ENCODE measurements at regions not wholly inside any gene's neighbourhood (a gene's known extent, or its start where the extent isn't known, plus 50 kb on each side); places are given as distances from the start of the nearest gene placed in this dataset.

GRCh38 chr16:51747329-51747728 is 596.3 kb upstream of the SALL1 start:
- Histone ChIP-seq H2AFZ (ENCODE audit: low read depth, low read length) (no peak overlapping the region), H3K9ac (ENCODE audit: low read length) (no peak overlapping the region), H3K4me2 (ENCODE audit: low read length) (no peak overlapping the region), H4K20me1 (ENCODE audit: insufficient read depth, low read length) (no peaks in the 10 kb centered on the region), H3K4me1 (ENCODE audit: low read length) (no peaks in the 10 kb centered on the region), H3K4me3 (ENCODE audit: low read length) (no peak overlapping the region), H3K36me3 (replicated peaks; ENCODE audit: low read depth, low read length) (no peaks in the 10 kb centered on the region), H3K9me3 (ENCODE audit: insufficient read depth, low read length) (no peaks in the 10 kb centered on the region), H3K27ac (ENCODE audit: low read length) (no peak overlapping the region), H3K27me3 (ENCODE audit: low read depth, low read length) (no peaks in the 10 kb centered on the region), H3K79me2 (ENCODE audit: low read length) (no peaks in the 10 kb centered on the region)
- no peak for TF ChIP-seq EZH2phosphoT487 (IDR thresholded peaks at IDR 0.05; ENCODE audit: low read depth)
- TF ChIP-seq CTCF (IDR thresholded peaks at IDR 0.05; ENCODE audit: low read depth, low read length) = no peak

GRCh38 chr16:51734220-51734619 is 583.1 kb upstream of the SALL1 start:
- Histone ChIP-seq H2AFZ (ENCODE audit: low read depth, low read length) (no peak overlapping the region), H3K36me3 (replicated peaks; ENCODE audit: low read depth, low read length) (no peaks in the 10 kb centered on the region)
- TF ChIP-seq EZH2phosphoT487 (IDR thresholded peaks at IDR 0.05; ENCODE audit: low read depth) (no peak), CTCF (IDR thresholded peaks at IDR 0.05; ENCODE audit: low read depth, low read length) (no peak)

GRCh38 chr16:51733181-51733580 is 582.1 kb upstream of the SALL1 start:
- H3K4me1 ChIP-seq (ENCODE audit: low read length) = no peaks in the 10 kb centered on the region
- H3K36me3 ChIP-seq (replicated peaks; ENCODE audit: low read depth, low read length) = no peaks in the 10 kb centered on the region
- no peaks in the 10 kb centered on the region for H3K9me3 ChIP-seq (ENCODE audit: insufficient read depth, low read length)
- no peaks in the 10 kb centered on the region for H3K79me2 ChIP-seq (ENCODE audit: low read length)
- H3K27me3 ChIP-seq (ENCODE audit: low read depth, low read length) = no peaks in the 10 kb centered on the region
- no peak overlapping the region for H3K9ac ChIP-seq (ENCODE audit: low read length)
- no peak for TF ChIP-seq EZH2phosphoT487 (IDR thresholded peaks at IDR 0.05; ENCODE audit: low read depth)
- TF ChIP-seq CTCF (IDR thresholded peaks at IDR 0.05; ENCODE audit: low read depth, low read length) = no peak
- no peak overlapping the region for H3K4me2 ChIP-seq (ENCODE audit: low read length)
- no peak overlapping the region for H2AFZ ChIP-seq (ENCODE audit: low read depth, low read length)
- H4K20me1 ChIP-seq (ENCODE audit: insufficient read depth, low read length) = no peaks in the 10 kb centered on the region
- H3K4me3 ChIP-seq (ENCODE audit: low read length) = no peak overlapping the region
- H3K27ac ChIP-seq (ENCODE audit: low read length) = no peak overlapping the region

More at GRCh38 chr16:51734220-51734619, 583.1 kb upstream of the SALL1 start:
- Histone ChIP-seq H3K4me2 (ENCODE audit: low read length) (no peak overlapping the region), H3K27ac (ENCODE audit: low read length) (no peak overlapping the region), H4K20me1 (ENCODE audit: insufficient read depth, low read length) (no peaks in the 10 kb centered on the region), H3K9me3 (ENCODE audit: insufficient read depth, low read length) (no peaks in the 10 kb centered on the region), H3K9ac (ENCODE audit: low read length) (no peak overlapping the region), H3K79me2 (ENCODE audit: low read length) (no peaks in the 10 kb centered on the region), H3K4me3 (ENCODE audit: low read length) (no peak overlapping the region), H3K27me3 (ENCODE audit: low read depth, low read length) (no peaks in the 10 kb centered on the region), H3K4me1 (ENCODE audit: low read length) (no peaks in the 10 kb centered on the region)

- Histone ChIP-seq H3K27me3 (ENCODE audit: low read depth, low read length) (no peaks in the 10 kb centered on the region), H4K20me1 (ENCODE audit: insufficient read depth, low read length) (no peaks in the 10 kb centered on the region), H3K9me3 (ENCODE audit: insufficient read depth, low read length) (no peaks in the 10 kb centered on the region), H3K36me3 (replicated peaks; ENCODE audit: low read depth, low read length) (no peaks in the 10 kb centered on the region), H3K4me2 (ENCODE audit: low read length) (no peak overlapping the region), H3K27ac (ENCODE audit: low read length) (no peak overlapping the region), H3K4me3 (ENCODE audit: low read length) (no peak overlapping the region), H3K79me2 (ENCODE audit: low read length) (no peaks in the 10 kb centered on the region), H3K9ac (ENCODE audit: low read length) (no peak overlapping the region), H2AFZ (ENCODE audit: low read depth, low read length) (no peak overlapping the region), H3K4me1 (ENCODE audit: low read length) (no peaks in the 10 kb centered on the region)
- TF ChIP-seq EZH2phosphoT487 (IDR thresholded peaks at IDR 0.05; ENCODE audit: low read depth) = no peak
- TF ChIP-seq CTCF (IDR thresholded peaks at IDR 0.05; ENCODE audit: low read depth, low read length) = no peak
Measured at GRCh38 chr16:51731160-51731559, 580.1 kb upstream of the SALL1 start.
